Activated CD8-positive, alpha-beta T cell treated with anti-CD3 and anti-CD28 coated beads for 36 hours (primary cell): ENCODE measurements at regions not wholly inside any gene's neighbourhood (a gene's known extent, or its start where the extent isn't known, plus 50 kb on each side); places are given as distances from the start of the nearest gene placed in this dataset.

ENCODE experiments used
- ATAC-seq: fragments of 200-7000 bp; cut with Tn5 transposase; one replicate; pipeline ENCODE4 v1.10.0; 2021; ENCODE audit warnings: mild to moderate bottlenecking, moderate library complexity
- CTCF ChIA-PET: fragments of 350-600 bp; sonication (Branson Sonifier 250); formaldehyde crosslinking; loops from one replicate; lab custom pipeline; 2021; ENCODE audit warnings: antibody characterized with exemption; lab: Charles Lee
- POLR2A ChIA-PET: fragments of 350-600 bp; sonication (Branson Sonifier 250); formaldehyde crosslinking; loops from one replicate; lab custom pipeline; 2021; ENCODE audit warnings: antibody characterized with exemption; lab: Charles Lee
- DNase-seq: peaks from one replicate; pipeline ENCODE4 v3.0.0-alpha.2; 2020
- H3K27ac Mint-ChIP-seq: one replicate; pipeline ENCODE4 v1.8.0; 2021; ENCODE audit warnings: mild to moderate bottlenecking, mixed read lengths
- H3K27me3 Mint-ChIP-seq: one replicate; pipeline ENCODE4 v1.8.0; 2021; ENCODE audit warnings: mixed read lengths
- H3K36me3 Mint-ChIP-seq: one replicate; pipeline ENCODE4 v1.8.0; 2021; ENCODE audit warnings: low read depth, mixed read lengths
- H3K4me1 Mint-ChIP-seq: one replicate; pipeline ENCODE4 v1.8.0; 2021; ENCODE audit warnings: low read depth, mixed read lengths
- H3K4me3 Mint-ChIP-seq: one replicate; pipeline ENCODE4 v1.8.0; 2021; ENCODE audit warnings: mild to moderate bottlenecking, moderate library complexity, mixed read lengths
- H3K9me3 Mint-ChIP-seq: one replicate; pipeline ENCODE4 v1.8.0; 2021; ENCODE audit warnings: mixed read lengths
- intact Hi-C: fragments of 100-400 bp; cut with micrococcal nuclease; formaldehyde crosslinking; loops from one replicate; pipeline ENCODE4 v1.10.0; 2022
- TF ChIP-seq, protein P1 (sequence below): fragments of 200-600 bp; IDR thresholded peaks from one replicate; pipeline ENCODE4 v1.8.0; 2022; ENCODE audit warnings: antibody characterized with exemption, mild to moderate bottlenecking

DNA sequence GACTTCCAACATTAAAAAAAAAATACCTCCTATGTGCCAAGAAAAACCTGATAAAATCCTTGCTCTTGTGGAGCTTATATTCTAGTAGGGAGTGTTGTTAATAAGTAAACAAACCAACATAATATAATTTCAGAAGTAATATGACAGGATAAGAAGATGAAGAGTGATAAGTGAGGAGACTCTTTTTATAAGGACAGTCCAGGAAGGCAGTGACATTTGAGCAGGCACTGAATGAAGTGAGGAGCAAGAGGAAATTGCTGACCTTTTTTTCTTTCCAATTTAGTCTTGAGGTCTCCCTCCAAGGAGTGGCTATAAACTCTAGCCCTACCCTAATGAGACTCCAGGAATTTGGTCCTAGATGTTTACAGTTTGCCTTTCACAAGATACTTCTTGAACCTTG, 715.7 kb downstream of the SLITRK1 start:
- no peak for ATAC-seq
- POLR2A ChIA-PET, result no interaction called here
- intact Hi-C loops, result no loop called here

DNA sequence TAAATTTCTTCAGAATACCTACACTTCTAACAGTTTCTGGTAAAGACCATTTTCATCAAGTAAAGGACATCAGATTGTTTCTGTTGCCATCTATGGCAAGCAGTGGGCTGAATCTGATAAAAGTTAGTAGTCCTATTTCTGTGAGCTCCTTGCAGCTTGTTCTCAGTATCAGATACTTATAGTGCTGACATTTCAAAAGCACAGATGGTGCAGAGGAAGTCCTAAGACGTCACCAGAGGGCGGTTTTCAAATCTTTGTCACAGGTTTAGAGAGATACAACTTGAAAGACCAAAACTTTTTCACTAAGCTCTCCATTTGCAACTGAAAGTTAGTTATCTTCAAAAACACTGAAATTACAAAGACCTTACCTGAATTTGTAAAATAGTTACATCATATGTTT, 719.8 kb downstream of the SLITRK1 start:
- H3K27me3 Mint-ChIP-seq, result no peaks in the 10 kb centered on the region
- ChIA-PET CTCF (no interaction called here), POLR2A (no interaction called here)
- ATAC-seq (no peak), DNase-seq (no peak)
- no peak overlapping the region for H3K4me3 Mint-ChIP-seq
- TF ChIP-seq, protein P1, sequence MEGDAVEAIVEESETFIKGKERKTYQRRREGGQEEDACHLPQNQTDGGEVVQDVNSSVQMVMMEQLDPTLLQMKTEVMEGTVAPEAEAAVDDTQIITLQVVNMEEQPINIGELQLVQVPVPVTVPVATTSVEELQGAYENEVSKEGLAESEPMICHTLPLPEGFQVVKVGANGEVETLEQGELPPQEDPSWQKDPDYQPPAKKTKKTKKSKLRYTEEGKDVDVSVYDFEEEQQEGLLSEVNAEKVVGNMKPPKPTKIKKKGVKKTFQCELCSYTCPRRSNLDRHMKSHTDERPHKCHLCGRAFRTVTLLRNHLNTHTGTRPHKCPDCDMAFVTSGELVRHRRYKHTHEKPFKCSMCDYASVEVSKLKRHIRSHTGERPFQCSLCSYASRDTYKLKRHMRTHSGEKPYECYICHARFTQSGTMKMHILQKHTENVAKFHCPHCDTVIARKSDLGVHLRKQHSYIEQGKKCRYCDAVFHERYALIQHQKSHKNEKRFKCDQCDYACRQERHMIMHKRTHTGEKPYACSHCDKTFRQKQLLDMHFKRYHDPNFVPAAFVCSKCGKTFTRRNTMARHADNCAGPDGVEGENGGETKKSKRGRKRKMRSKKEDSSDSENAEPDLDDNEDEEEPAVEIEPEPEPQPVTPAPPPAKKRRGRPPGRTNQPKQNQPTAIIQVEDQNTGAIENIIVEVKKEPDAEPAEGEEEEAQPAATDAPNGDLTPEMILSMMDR, result no peak
- H3K36me3 Mint-ChIP-seq, result no peaks in the 10 kb centered on the region
- intact Hi-C loops, result no loop called here
- peaks cover 1% of the 10 kb centered on the region for H3K9me3 Mint-ChIP-seq
- no peaks in the 10 kb centered on the region for H3K4me1 Mint-ChIP-seq
- H3K27ac Mint-ChIP-seq, result no peak overlapping the region

More for the DNA sequence above, 715.7 kb downstream of the SLITRK1 start:
- H3K36me3 Mint-ChIP-seq, result no peaks in the 10 kb centered on the region
- H3K27ac Mint-ChIP-seq, result no peak overlapping the region
- TF ChIP-seq, protein P1, result no peak
- peaks cover 1% of the 10 kb centered on the region for H3K9me3 Mint-ChIP-seq
- no peak for DNase-seq
- no peaks in the 10 kb centered on the region for H3K4me1 Mint-ChIP-seq
- CTCF ChIA-PET, result no interaction called here
- no peaks in the 10 kb centered on the region for H3K27me3 Mint-ChIP-seq
- no peak overlapping the region for H3K4me3 Mint-ChIP-seq

DNA sequence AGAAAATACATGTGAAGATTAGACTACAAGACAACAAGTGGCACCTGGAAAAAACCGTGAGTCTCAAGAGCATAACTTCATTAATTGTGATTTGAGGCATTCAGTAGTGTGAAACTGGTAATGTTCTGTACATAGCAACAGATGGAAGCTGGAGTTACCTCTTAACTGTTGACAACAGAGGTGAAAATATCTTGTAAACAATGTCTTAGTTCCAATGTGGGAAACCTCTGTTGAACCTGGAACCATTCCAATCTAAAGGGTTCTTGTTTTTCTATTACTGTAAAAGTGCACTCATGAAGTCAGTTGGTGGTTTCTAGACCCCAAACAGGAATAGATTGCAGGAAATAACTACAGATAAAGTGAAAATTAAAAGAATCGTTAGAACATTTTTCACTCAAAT, 728.4 kb downstream of the SLITRK1 start:
- no peaks in the 10 kb centered on the region for H3K4me1 Mint-ChIP-seq
- POLR2A ChIA-PET, result no interaction called here
- H3K27me3 Mint-ChIP-seq, result no peaks in the 10 kb centered on the region
- CTCF ChIA-PET, result no interaction called here
- ATAC-seq, result no peak
- H3K36me3 Mint-ChIP-seq, result no peaks in the 10 kb centered on the region
- TF ChIP-seq, protein P1, result no peak
- no peaks in the 10 kb centered on the region for H3K9me3 Mint-ChIP-seq
- DNase-seq, result no peak
- H3K27ac Mint-ChIP-seq, result no peak overlapping the region
- no peak overlapping the region for H3K4me3 Mint-ChIP-seq
- intact Hi-C loops, result no loop called here

DNA sequence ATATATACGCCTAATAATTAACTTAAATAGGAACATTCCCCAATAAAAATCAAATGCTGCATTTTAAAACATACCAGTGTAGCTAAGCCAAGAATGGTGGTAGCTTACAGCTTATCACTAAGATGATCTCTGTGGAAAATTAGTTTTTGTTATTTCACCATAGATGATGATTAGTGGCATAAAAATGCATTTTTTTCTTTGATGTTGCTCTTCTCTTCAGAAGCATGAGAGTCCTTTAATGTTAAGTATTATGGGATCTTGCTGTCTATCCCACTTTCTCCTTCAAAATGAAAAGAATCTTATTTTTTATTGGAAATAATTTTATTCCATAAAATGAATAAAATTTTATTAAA, 731.0 kb downstream of the SLITRK1 start:
- POLR2A ChIA-PET, result no interaction called here
- CTCF ChIA-PET, result no interaction called here
- intact Hi-C loops, result no loop called here
- Mint-ChIP-seq H3K27me3 (no peaks in the 10 kb centered on the region), H3K27ac (no peak overlapping the region), H3K4me1 (no peaks in the 10 kb centered on the region), H3K9me3 (no peaks in the 10 kb centered on the region), H3K4me3 (no peak overlapping the region), H3K36me3 (no peaks in the 10 kb centered on the region)
- TF ChIP-seq, protein P1, result no peak
- DNase-seq (no peak), ATAC-seq (no peak)

DNA sequence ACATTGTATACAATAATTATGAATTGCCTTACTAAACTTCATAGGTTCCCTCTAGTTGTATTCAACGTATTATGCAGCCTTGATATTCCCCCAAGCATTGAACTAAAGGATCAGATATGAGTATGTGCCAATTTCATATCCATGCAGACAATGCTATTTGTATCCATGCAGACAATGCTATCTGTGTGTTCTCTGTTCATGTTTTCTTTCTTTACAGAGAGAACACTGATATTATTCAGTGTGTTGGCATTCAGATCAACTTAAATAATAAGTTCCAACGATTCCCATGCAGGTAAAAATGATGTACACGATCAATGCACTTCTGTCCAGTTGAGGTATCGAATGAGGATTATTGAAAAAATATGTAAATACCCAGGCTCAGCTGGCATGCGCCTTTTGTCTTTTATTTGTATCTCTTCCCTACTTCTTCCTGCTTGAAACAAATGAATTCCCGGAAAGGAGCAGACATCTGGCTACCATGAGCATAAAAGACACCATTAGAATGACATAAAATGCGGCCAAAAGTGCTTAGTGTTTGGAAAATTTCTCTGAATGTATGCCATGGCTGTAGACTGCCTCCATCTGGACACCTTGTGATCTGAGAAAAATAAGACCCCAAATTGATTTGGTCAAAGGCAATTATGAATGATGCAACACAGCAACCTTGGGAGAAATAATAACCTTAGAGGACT, 731.5 kb downstream of the SLITRK1 start:
- ATAC-seq (no peak), DNase-seq (no peak)
- H3K27me3 Mint-ChIP-seq, result no peaks in the 10 kb centered on the region
- ChIA-PET CTCF (no interaction called here), POLR2A (no interaction called here)
- TF ChIP-seq, protein P1, result no peak
- no peaks in the 10 kb centered on the region for H3K9me3 Mint-ChIP-seq
- intact Hi-C loops, result no loop called here
- H3K4me1 Mint-ChIP-seq, result no peaks in the 10 kb centered on the region
- H3K36me3 Mint-ChIP-seq, result no peaks in the 10 kb centered on the region
- no peak overlapping the region for H3K4me3 Mint-ChIP-seq
- H3K27ac Mint-ChIP-seq, result no peak overlapping the region
